ENCODE measurements at regions not wholly inside any gene's neighbourhood (a gene's known extent, or its start where the extent isn't known, plus 50 kb on each side); places are given as distances from the start of the nearest gene placed in this dataset.

- Histone ChIP-seq H3K4me3 (ENCODE audit: low read length) (no peak overlapping the region), H3K36me3 (ENCODE audit: control insufficient read depth, insufficient read depth, low read length) (no peaks in the 10 kb centered on the region), H3K9me3 (ENCODE audit: control insufficient read depth, low read length) (no peaks in the 10 kb centered on the region), H3K9ac (ENCODE audit: extremely low read depth, low read length, poor library complexity, severe bottlenecking) (no peak overlapping the region), H3K27ac (ENCODE audit: low read depth, low read length) (no peak overlapping the region), H3K4me1 (ENCODE audit: control insufficient read depth, insufficient read depth, low read length) (no peaks in the 10 kb centered on the region), H3K27me3 (ENCODE audit: control insufficient read depth, insufficient read depth, low read length, poor library complexity, severe bottlenecking) (no peaks in the 10 kb centered on the region)
- Mint-ChIP-seq H3K4me1 (peaks cover 2% of the 10 kb centered on the region), H3K36me3 (ENCODE audit: low read depth) (no peaks in the 10 kb centered on the region), H3K27ac (no peak overlapping the region), H3K9me3 (no peaks in the 10 kb centered on the region), H3K27me3 (ENCODE audit: insufficient read depth) (no peaks in the 10 kb centered on the region), H3K4me3 (no peak overlapping the region)
- 89 to 95% methylated on average over 5 to 9 of the region's 9 CpGs for WGBS, 2 experiments (ENCODE audit: insufficient coverage in 1 of 2, insufficient read length in 1 of 2)
- TF ChIP-seq, protein P1, sequence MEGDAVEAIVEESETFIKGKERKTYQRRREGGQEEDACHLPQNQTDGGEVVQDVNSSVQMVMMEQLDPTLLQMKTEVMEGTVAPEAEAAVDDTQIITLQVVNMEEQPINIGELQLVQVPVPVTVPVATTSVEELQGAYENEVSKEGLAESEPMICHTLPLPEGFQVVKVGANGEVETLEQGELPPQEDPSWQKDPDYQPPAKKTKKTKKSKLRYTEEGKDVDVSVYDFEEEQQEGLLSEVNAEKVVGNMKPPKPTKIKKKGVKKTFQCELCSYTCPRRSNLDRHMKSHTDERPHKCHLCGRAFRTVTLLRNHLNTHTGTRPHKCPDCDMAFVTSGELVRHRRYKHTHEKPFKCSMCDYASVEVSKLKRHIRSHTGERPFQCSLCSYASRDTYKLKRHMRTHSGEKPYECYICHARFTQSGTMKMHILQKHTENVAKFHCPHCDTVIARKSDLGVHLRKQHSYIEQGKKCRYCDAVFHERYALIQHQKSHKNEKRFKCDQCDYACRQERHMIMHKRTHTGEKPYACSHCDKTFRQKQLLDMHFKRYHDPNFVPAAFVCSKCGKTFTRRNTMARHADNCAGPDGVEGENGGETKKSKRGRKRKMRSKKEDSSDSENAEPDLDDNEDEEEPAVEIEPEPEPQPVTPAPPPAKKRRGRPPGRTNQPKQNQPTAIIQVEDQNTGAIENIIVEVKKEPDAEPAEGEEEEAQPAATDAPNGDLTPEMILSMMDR (conservative IDR thresholded peaks at IDR 0.05): no peak
- no peak for DNase-seq
Measured at GRCh38 chr9:113805486-113806132, 70.5 kb upstream of the ZNF618 start.

DNA sequence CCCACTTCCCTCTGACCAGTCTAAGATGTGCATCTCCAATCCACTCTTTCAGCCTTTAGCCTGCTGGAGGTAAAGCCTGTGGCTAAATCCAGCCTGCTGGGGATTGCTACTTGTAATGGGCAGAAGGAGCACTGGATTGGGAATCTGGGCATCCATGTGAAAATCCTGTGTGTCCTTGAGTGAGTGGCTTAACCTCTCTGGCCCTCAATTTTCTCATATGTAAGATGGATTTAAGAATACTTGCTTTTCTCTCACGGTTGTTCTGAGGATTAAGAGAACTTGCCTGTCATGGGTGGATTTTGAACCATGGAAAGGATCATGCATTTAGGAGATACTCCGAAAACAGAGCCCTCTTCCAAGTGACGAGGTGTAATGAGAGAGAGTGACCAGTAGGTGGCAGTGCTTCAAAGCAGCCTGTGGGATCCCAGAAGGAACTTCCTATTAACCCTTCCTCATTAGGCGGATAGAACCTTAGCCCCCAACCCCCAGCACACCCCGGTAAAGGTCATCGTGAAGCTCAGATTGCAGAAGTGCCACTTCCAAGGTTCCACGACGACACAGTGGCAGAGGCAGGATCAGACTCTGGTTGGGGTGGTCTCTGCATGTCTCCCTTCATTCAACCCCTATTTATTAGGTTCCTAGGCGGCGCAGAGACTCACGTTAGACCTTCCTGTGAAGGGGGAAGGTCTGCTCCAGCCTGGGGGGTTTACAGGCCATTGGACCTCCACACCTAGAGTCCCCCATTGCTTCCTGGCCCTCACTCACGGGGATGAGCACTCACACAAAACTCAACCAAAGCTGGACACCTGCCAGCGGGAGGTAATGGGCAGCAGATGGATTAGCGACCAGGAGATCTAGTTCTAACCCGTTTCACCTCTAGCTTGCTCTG is 68.7 kb upstream of the ZNF618 start:
- DNase-seq: peak; percentile 86
- TF ChIP-seq, protein P1 (conservative IDR thresholded peaks at IDR 0.05): peak; percentile 91
- WGBS, 2 experiments (ENCODE audit: insufficient coverage in 1 of 2, insufficient read length in 1 of 2): 9 to 52% methylated on average over 7 to 15 of the region's 15 CpGs
- no peaks in the 10 kb centered on the region for H3K36me3 ChIP-seq (ENCODE audit: control insufficient read depth, insufficient read depth, low read length)
- H3K27ac Mint-ChIP-seq: no peak overlapping the region
- H3K4me1 ChIP-seq (ENCODE audit: control insufficient read depth, insufficient read depth, low read length): no peaks in the 10 kb centered on the region
- no peak overlapping the region for H3K4me3 Mint-ChIP-seq
- no peaks in the 10 kb centered on the region for H3K27me3 Mint-ChIP-seq (ENCODE audit: insufficient read depth)
- no peak overlapping the region for H3K9ac ChIP-seq (ENCODE audit: extremely low read depth, low read length, poor library complexity, severe bottlenecking)
- H3K27me3 ChIP-seq (ENCODE audit: control insufficient read depth, insufficient read depth, low read length, poor library complexity, severe bottlenecking): no peaks in the 10 kb centered on the region
- no peaks in the 10 kb centered on the region for H3K36me3 Mint-ChIP-seq (ENCODE audit: low read depth)
- H3K9me3 Mint-ChIP-seq: no peaks in the 10 kb centered on the region
- no peak overlapping the region for H3K27ac ChIP-seq (ENCODE audit: low read depth, low read length)
- peaks cover 2% of the 10 kb centered on the region for H3K4me1 Mint-ChIP-seq
- no peak overlapping the region for H3K4me3 ChIP-seq (ENCODE audit: low read length)
- no peaks in the 10 kb centered on the region for H3K9me3 ChIP-seq (ENCODE audit: control insufficient read depth, low read length)

- Histone ChIP-seq H3K27ac (ENCODE audit: low read depth, low read length) (no peak overlapping the region), H3K4me1 (ENCODE audit: control insufficient read depth, insufficient read depth, low read length) (no peaks in the 10 kb centered on the region), H3K27me3 (ENCODE audit: control insufficient read depth, insufficient read depth, low read length, poor library complexity, severe bottlenecking) (no peaks in the 10 kb centered on the region), H3K9ac (ENCODE audit: extremely low read depth, low read length, poor library complexity, severe bottlenecking) (no peak overlapping the region), H3K9me3 (ENCODE audit: control insufficient read depth, low read length) (no peaks in the 10 kb centered on the region), H3K36me3 (ENCODE audit: control insufficient read depth, insufficient read depth, low read length) (no peaks in the 10 kb centered on the region), H3K4me3 (ENCODE audit: low read length) (no peak overlapping the region)
- TF ChIP-seq, protein P1 (conservative IDR thresholded peaks at IDR 0.05): no peak
- Mint-ChIP-seq H3K27ac (no peak overlapping the region), H3K9me3 (no peaks in the 10 kb centered on the region), H3K27me3 (ENCODE audit: insufficient read depth) (no peaks in the 10 kb centered on the region), H3K4me1 (peaks cover 2% of the 10 kb centered on the region), H3K36me3 (ENCODE audit: low read depth) (no peaks in the 10 kb centered on the region), H3K4me3 (no peak overlapping the region)
- 89 to 95% methylated on average over 8 to 10 of the region's 10 CpGs for WGBS, 2 experiments (ENCODE audit: insufficient coverage in 1 of 2, insufficient read length in 1 of 2)
- DNase-seq: no peak
Measured at GRCh38 chr9:113808391-113809358, 67.4 kb upstream of the ZNF618 start.
